HEK293 (cell line): ENCODE measurements at regions not wholly inside any gene's neighbourhood (a gene's known extent, or its start where the extent isn't known, plus 50 kb on each side); places are given as distances from the start of the nearest gene placed in this dataset.

Source experiments
- BCL11A ChIP-seq: fragments of 450-650 bp; formaldehyde crosslinking; IDR thresholded peaks from 2 replicates; pipeline ENCODE4 v1.5.1; 2016; ENCODE audit warnings: low read depth, missing biosample characterization, missing genetic modification characterization
- CTCF ChIP-seq: fragments of 450-650 bp; formaldehyde crosslinking; IDR thresholded peaks from 2 replicates; pipeline ENCODE4 v1.5.1; 2016; ENCODE audit warnings: missing biosample characterization, missing genetic modification characterization
- TCF7L2 ChIP-seq: IDR thresholded peaks from 2 replicates; pipeline ENCODE4 v1.6.1; 2011; ENCODE audit warnings: low read depth, mild to moderate bottlenecking, inconsistent platforms, low read length, moderate library complexity, borderline replicate concordance
- ZNF18 ChIP-seq: fragments of 450-650 bp; formaldehyde crosslinking; IDR thresholded peaks from 2 replicates; pipeline ENCODE4 v1.5.1; 2016; ENCODE audit warnings: missing biosample characterization, missing genetic modification characterization
- TF ChIP-seq, protein P1 (sequence below): fragments of 450-650 bp; formaldehyde crosslinking; IDR thresholded peaks from 2 replicates; pipeline ENCODE4; 2016; ENCODE audit warnings: missing biosample characterization, missing genetic modification characterization
- TF ChIP-seq, protein P2 (sequence below): fragments of 450-650 bp; formaldehyde crosslinking; IDR thresholded peaks from 2 replicates; pipeline ENCODE4 v1.5.1; 2016; ENCODE audit warnings: missing biosample characterization, missing genetic modification characterization
- TF ChIP-seq, protein P3 (sequence below): fragments of 450-650 bp; formaldehyde crosslinking; IDR thresholded peaks from 2 replicates; pipeline ENCODE4 v1.5.1; 2016; ENCODE audit warnings: missing biosample characterization, missing genetic modification characterization

- TF ChIP-seq CTCF (tag by site-specific recombination) (no peak), TCF7L2 (no peak), ZNF18 (tag by site-specific recombination) (no peak), BCL11A (tag by site-specific recombination) (no peak)
- TF ChIP-seq, protein P1, sequence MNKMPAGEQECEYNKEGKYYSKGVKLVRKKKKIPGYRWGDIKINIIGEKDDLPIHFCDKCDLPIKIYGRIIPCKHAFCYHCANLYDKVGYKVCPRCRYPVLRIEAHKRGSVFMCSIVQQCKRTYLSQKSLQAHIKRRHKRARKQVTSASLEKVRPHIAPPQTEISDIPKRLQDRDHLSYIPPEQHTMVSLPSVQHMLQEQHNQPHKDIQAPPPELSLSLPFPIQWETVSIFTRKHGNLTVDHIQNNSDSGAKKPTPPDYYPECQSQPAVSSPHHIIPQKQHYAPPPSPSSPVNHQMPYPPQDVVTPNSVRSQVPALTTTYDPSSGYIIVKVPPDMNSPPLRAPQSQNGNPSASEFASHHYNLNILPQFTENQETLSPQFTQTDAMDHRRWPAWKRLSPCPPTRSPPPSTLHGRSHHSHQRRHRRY (tag by site-specific recombination) = no peak
- TF ChIP-seq, protein P2, sequence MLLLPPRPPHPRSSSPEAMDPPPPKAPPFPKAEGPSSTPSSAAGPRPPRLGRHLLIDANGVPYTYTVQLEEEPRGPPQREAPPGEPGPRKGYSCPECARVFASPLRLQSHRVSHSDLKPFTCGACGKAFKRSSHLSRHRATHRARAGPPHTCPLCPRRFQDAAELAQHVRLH (tag by site-specific recombination) = no peak
- TF ChIP-seq, protein P3, sequence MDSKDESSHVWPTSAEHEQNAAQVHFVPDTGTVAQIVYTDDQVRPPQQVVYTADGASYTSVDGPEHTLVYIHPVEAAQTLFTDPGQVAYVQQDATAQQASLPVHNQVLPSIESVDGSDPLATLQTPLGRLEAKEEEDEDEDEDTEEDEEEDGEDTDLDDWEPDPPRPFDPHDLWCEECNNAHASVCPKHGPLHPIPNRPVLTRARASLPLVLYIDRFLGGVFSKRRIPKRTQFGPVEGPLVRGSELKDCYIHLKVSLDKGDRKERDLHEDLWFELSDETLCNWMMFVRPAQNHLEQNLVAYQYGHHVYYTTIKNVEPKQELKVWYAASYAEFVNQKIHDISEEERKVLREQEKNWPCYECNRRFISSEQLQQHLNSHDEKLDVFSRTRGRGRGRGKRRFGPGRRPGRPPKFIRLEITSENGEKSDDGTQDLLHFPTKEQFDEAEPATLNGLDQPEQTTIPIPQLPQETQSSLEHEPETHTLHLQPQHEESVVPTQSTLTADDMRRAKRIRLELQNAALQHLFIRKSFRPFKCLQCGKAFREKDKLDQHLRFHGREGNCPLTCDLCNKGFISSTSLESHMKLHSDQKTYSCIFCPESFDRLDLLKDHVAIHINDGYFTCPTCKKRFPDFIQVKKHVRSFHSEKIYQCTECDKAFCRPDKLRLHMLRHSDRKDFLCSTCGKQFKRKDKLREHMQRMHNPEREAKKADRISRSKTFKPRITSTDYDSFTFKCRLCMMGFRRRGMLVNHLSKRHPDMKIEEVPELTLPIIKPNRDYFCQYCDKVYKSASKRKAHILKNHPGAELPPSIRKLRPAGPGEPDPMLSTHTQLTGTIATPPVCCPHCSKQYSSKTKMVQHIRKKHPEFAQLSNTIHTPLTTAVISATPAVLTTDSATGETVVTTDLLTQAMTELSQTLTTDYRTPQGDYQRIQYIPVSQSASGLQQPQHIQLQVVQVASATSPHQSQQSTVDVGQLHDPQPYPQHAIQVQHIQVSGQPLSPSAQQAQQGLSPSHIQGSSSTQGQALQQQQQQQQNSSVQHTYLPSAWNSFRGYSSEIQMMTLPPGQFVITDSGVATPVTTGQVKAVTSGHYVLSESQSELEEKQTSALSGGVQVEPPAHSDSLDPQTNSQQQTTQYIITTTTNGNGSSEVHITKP = no peak
Observed at GRCh38 chr6:4719491-4719890, 56.7 kb upstream of the CDYL start.
